UCSD-AML1 (cell line): ENCODE measurements at regions not wholly inside any gene's neighbourhood (a gene's known extent, or its start where the extent isn't known, plus 50 kb on each side); places are given as distances from the start of the nearest gene placed in this dataset.
"Not testable (repeated sequence)": the region's sequence is repeated elsewhere in the genome, so short reads cannot be mapped to it uniquely, and the experiment has no call there.

Experiments
- DNase-seq: peaks from one replicate; lab custom pipeline; 2025; ENCODE audit not compliant: unreplicated experiment; lab: John Stamatoyannopoulos, UW

DNA sequence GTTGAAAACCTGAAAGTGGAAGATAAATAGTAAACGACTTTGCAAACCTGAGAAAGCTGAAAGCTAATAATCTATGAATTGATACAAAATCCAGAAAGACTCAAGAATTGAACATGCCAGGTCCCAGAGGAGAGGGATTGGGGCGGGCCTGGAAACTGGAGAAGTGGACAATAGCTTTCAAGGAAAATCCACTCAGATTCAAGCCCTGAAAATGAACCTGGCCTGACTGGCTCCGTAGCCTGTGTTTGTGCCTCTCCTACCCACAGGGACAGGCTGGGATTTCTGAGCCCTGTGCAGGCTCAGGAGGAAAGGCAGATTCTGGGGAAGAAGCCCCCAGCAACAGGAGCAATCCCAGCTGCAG is 274.8 kb upstream of the HS6ST1 start:
- no peak for DNase-seq

DNA sequence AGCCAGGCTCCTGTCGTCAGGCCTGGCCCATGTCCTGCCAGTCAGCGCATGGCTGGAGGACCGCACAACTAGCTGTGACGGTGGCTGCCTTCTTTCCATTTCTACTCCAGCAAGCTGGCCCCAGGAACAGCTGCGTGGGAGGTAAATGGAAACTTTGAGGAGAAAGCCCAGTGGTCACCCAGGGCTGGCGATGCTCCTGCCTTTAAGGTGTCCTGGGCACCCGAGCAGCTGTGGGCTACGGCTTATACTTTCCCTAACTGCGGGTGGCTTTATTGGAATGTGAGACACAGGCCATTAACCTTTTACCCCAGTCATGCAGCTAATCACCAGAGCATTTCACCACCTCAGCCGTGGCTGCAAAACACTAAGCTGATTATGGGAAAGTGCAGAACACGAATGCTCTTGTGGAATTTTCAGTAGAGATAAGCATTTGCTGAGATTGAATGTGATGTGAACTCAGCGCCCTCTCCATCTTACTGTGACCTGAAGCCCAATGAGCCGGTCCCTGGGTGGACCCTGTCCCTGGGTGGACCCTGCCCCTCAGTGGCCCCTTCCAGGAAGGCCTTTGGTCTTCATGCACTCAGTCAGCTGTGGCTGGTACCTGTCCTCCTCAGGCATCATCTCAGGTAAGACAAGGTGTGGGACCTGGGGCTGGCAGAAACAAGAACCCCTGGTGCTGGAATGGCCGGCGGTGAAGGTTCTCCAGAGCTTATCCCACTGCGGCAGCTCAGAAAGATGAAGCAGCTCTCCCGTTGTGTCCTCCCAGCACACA is 275.4 kb upstream of the HS6ST1 start:
- no peak for DNase-seq

DNA sequence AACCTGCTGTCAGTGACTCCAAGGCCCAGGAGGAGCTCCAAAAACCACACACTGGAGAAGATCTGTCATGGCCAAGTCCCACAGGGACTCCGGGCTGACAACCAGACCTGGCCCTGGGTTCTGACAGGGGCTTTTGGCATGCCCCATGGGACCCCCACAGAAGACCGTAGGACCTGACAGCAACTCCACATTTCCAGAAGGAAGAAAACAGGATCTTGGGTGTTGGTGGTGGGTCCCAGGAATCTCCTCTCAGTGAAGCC is 275.9 kb upstream of the HS6ST1 start:
- no peak for DNase-seq

DNA sequence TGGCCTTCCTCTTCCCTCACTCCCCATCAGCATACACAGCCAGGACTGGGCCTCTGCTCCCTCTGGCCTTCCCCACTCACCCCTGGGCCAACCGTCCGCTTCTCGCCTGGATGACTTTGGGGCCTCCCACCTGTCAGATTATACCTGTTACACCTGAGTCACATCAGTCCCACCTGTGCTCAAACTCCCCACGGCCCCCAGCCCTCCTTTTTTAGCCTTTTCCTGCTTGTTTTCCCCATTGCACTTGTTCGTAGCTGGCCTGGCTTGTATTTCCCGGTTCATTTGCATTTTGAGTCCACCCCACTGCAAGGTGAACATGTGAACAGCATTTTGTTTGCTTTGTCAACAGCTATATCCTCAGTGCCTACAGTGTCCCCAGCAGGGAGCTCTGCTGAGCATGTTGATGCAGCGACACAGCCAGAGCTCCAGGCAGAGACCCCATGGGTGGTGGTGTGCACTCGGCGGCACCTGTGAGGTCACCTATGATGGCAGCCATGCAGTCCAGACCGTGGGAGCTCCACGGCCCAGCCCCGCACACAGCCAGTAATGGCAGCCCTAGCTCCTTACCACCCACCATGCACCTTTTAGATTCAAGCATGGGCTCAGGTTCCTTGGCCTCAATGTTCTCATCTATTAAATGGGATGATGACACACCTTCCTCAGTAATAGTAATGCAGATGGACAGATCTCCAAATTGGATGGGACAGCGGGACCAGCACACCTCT is 276.4 kb upstream of the HS6ST1 start:
- no peak for DNase-seq

DNA sequence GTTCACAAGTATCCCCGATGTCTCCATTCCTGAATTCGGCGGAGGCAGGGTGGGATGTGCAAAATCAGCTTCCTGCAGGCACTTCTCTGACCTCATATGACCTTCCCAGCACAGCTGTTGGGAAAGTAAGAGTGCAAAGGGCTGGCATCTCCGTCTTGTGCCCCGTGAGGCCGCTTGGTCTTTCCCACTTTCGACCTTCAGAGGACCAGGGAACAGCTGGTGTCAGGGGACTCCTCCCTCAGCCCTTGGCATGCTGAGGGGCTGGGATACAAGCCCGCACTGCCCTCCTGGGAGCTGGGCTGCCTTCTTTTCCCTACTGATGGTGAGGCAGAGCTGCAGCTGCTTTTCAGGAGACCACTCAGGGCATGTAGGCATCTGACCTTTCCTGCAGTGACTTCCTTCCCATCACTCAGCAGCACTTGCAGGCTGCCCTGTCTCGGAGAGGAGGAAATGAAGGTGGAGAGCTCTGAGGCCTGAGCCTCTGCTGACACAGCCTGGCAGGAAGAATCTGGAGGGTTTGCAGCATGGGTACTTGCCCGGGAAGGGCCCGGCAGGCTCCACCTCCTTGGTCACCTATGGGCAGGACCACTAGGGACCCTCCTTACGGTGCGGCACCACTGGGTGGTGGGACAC is 277.2 kb upstream of the HS6ST1 start:
- DNase-seq, result peak; percentile 43

DNA sequence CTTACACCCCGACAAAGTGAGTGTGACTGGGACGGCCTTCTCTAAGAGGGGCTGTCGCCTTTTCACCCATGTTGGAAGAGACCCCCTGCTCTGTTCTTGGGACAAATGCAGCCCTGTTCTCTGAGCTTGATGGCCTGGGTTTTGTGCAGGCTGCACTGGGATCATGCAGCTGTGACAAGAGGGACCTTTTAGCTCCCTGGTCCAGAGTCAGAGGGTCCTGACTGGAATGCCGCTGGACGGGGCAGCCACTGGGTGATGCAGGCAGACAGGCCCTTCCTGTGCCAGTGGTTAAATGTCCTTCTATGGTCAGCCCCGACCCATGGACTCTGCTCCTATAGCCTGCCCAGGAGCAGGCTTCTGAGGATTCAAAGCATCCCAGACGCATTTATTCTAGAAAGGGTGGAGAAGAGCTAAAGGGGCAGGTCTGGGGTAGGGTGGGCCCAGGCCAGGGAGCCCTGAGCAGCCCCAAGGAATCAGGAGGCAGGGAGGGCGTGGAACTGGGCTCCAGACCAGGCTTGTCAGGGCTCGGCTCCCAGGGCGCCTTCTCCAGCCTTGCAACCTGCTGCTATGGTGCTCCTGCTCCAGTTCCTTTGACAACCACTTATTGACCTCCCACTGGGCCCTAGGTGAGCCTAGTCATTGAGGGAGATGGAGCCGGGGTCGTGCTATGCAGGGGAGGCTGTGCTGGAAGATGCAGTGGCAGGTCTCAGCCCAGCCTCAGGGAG is 277.9 kb upstream of the HS6ST1 start:
- DNase-seq, result no peak

DNA sequence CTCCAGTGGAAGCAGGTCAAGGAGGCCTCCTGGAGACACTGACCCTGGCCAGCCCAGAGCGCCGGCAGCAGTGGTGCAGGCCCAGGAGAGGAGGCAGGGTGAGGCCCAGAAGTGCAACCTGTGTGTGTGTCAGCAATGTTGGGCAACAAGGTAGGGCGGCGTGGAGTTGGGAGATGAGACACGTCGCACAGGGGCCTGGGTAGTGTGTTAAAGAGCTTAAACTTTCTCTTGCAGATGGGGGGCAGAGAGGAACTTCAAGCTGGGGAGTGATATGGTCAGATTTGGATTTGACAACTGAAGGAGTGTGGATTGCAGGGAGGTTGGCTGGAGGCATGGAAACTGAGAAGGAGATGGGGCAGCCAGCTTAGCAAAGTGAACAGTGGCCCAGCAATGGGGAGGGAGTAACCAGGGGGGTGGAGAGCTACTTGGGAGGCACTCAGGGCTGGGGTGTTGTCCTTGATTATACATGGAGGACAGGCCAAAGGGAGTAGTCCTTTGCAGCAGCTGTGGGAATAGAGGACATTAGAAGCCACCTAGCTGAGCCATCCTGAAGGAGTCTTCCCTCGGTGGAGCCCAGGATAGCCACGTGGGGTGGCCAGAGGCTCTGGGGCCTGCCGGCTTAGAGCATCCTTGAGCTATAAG is 278.6 kb upstream of the HS6ST1 start:
- no peak for DNase-seq

DNA sequence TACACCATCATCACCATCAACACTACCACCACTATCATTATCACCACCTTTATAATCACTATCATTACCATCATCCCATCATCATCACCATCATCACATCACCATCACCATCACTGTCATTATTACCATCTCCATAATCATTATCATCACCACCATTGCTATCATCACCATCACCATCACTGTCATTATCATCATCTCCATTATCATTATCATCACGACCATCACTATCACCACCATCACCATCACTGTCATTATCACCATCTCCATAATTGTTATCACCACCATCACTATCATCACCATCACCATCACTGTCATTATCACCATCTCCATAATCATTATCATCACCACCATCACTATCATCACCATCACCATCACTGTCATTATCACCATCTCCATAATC is 279.6 kb upstream of the HS6ST1 start:
- DNase-seq, result not testable (repeated sequence)

DNA sequence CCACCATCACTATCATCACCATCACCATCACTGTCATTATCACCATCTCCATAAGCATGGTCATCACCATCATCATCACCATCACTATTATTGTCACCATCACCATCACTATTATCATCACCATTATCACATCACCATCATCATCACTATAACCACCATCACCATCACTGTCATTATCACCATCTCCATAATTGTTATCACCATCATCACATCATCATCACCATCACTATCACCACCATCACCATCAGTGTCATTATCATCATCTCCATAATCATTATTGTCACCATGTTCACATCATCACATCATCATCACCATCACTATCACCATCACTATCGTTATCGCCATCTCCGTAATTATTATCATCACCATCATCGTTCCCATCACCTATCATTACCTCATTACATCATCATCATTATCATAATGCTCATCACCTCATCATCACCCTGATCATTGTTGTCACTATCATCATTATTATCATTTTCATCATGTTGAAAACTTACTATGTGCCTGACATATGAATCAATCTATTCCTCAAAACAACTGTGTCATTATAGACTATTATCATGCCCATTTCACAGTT is 280.3 kb upstream of the HS6ST1 start:
- DNase-seq, result no peak

DNA sequence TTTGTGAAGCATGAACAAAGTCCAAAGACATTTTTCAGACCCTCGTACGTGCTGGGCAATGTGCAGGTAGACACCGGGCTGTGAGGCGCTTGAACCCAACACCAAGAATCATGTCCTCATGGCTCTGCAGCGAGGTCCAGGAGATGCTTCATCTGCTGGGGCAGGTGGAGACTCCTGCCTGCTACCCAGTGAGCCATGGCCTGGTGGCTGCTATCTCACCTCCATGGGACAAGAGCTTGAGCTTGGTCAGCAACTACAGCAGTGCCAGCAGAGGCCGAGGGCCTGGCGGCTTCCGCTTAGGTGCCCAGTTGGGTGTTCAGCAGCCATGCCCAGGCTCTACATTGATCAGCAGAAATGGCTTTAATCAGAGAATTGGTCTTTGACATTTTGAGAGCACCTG is 281.0 kb upstream of the HS6ST1 start:
- DNase-seq, result no peak

DNA sequence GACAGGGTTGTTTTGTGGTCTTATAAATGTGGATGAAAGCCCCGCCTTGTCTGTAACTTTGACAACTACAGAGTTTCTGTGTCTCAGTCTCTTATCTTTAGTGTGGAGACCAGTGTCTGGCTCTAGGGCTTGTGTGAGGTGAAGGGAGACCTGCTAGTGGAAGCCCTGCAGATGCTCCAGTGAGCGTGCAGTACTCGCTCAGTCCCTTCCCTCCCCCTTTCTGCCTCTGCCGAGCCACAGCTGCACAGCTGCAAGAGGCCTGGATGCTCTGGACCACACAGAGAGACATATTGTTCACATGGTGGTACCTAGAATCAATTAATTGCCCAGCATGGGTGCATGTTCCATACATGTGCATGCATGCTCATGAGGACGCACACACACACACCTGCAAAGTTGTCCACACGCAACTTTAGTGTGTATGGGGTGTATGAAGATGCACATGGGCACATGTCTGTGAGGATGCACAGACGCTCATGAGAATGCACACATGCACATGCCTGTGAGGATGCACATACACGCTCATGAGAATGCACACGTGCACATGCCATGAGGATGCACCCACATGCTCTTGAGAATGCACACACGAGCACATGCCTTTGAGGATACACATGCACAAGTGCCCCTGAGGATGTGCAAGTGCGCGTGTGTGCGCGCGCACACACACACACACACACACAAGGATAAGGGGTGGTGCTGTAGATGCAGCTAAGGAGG is 282.1 kb upstream of the HS6ST1 start:
- DNase-seq, result no peak

DNA sequence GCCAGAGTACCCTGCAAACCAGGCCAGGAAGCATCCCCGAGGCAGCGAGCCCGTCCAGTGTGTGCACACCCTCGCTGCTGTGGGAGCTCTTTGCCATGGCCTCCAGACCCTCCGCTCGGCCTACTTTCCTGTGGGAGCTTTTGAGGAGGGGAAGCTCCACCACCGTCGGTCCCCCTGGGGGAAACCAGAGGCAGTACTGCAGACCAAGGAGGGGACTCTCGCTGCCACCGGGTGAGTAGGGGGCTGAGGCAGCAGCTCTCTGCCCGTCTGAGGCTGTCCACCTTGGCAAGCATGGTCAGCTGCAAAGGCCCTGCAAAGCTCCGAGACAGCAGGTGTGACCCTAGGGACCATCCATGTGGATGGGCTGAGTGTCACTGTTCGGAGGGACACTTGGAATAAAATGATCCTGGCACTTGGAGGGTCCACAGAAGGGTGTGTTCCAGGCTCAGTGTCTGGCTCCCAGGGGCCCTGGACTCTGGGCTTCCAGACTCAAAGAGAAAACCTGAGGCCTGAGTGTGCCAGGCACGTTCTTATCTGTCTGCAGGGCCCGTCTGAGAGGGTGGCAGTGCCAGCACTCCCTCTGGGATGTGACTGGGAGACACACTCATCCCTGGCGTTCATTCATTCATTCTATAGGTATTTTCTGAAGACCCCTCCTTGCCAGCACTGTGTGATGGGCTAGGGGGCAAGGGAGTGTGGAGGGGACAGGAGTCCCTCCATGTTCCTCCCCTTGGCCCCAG is 282.8 kb upstream of the HS6ST1 start:
- no peak for DNase-seq

DNA sequence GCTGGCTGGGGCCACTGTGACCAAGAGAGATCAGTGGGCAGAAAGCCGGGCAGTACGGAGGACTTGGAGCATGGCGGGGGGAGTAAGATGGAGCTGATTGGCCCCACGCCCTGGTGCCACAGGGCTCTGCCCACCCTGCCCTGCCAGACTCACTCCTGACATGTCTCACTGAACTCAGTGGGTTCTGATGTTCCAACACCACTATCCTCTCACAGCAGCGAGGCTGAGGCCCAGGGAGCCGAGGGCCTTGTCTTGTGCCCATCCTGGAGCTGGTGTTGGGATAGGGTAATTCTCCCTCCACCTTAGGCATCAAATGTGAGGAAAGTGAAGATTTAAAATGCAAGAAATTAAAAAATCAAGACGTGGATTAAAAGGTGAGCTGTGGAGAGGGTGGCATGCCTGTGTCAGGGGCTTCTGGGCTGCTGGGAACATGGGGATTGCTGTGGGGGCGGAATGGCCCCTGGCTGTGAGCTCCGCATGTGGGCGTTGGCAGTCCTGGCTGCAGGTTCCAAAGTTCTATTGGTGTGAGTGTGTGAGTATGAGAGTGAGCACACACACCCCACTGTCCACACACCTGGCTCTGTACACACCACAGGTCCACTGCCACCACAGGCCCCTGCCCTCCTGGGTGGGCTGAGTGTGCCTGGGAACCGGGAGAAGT is 283.5 kb upstream of the HS6ST1 start:
- no peak for DNase-seq

DNA sequence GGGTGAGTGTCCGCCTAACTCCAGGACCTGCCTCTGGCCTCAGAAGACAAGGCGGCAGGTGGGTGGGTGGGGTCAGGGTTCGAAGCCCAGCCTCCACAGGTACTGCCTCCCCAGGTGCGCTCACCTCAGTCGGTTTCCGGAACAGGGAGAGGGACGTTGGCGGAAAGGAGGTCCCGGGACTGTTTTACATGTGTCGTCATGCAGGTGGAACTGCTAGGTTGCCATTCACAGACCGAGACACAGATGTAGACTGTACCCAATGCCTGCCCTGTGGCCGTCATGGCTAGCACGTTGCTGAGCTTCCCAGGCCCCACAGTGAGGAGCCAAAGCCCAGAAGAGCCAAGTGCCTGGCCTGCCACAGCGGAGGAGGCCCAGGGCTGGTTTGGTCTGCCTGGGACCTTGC is 284.0 kb upstream of the HS6ST1 start:
- no peak for DNase-seq

DNA sequence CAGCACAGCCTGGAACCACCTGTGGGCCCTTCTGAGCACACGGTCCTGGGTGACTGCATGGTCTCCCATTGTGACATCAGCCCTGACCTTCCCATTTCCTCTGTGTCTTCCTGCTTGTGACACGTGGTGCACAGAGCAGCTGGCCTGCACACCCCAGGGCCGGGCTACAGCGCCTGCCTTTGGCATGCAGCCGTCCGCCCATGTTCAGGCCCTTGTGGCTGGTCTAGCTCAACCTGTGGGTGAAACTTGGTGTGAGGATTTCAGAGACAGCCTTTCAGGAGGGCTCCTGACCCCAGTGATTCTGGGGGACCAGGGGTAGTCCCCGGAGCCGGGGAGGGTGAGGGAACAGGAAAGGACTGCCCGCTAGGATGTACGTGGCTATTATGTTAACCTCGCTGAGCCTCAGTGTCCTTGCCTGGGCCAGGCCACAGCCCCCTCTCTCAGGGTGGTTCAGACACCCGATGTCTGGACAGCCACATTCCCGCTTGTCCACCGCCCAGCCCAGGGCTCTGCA is 284.8 kb upstream of the HS6ST1 start:
- DNase-seq, result no peak

DNA sequence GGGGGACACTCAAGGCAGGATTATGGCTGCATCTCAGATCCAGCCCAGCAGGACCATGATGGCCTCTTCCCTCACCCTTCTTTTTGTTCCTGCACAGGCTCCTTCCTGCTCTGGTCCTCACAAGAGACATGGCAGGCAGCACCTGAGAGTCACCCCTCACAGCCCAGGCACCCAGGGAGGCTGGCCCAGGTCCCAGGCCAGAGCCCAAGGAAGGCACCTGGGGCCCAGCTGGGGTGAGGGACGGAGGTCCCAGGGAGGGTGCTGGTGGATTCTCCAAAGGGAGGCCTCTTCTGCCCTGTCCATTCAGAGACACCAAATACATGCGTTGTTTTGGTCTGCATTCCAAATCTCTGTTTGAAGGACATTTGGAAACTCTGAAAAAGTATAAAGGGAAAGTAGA is 285.4 kb upstream of the HS6ST1 start:
- DNase-seq, result no peak

DNA sequence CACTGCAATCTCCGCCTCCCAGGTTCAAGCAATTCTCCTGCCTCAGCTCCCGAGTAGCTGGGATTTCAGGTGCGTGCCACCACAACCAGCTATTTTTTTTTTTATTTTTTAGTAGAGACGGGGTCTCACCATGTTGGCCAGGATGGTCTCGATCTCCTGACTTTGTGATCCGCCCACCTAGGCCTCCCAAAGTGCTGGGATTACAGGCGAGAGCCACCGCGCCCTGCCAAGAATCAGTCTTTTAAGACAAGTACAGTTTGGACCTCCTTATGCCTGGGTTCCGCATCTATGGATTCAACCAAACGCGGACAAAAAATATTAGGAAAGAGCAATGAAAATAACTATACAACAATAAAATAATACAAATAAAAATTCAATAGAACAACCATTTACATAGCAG is 285.9 kb upstream of the HS6ST1 start:
- DNase-seq, result not testable (repeated sequence)

DNA sequence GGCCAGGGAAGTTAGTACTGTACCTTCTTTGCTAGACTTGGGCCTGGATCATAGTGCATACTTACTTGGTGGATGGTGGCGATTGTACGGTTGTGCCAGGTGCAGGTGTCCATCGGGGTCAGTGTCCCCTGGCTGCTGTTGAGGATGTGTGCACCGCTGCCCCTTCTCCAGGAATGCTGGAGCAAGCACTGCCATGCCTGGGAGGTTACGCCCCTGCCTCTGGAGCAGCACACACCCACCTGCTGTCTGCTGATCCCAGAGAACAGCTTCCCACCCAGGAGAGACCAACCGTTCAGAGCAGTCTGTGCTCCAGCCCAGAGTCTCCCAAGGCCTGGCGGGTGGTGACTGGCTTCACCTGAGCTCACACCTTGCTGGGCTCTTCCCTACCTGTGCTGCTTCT is 286.8 kb upstream of the HS6ST1 start:
- no peak for DNase-seq

DNA sequence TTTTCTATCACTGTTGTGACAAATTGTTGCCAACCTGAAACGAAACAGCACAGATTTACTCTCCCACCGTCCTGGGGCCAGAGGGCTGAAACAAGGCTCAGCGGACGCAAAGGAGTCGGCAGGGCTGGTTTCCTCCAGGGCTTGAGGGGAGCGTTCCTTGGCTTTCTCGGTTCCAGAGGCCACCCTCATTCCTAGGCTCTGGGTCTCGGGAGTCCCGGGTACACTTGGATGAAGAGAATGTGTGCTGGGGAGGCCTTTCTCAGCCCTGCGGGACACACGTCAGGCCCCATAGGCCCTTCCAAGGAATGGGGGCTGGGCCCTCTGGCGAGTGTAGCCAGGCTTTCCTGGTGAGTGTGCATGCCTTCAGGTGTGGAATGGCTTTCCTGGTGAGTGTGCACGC is 287.3 kb upstream of the HS6ST1 start:
- no peak for DNase-seq
